ENCODE measurements at regions not wholly inside any gene's neighbourhood (a gene's known extent, or its start where the extent isn't known, plus 50 kb on each side); places are given as distances from the start of the nearest gene placed in this dataset.

DNA sequence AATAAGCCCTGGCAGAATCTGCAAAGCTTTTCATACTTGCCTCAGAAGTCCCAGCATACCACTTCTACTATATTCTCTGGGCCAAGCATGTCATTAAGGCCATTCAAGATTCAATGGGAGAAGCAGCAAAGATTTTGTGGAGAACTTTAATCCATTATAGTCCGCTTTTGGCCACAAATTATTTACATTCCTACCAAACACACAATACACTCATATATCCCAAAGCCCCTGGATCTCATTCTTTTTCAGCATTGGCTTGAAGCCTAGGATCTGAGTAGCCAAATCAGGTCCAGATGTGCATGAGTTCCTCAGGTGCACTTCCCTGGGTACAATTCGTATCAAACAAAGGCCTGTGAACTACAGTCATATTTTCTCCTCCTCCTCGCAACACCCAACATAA lies 203.4 kb downstream of the NDFIP2 start:
- POLR2A ChIA-PET: no interaction called here
- intact Hi-C loops (cut with micrococcal nuclease; ENCODE audit: unreplicated experiment) (no loop called here), in situ Hi-C loops (cut with MboI) (no loop called here)
- Histone ChIP-seq H4K20me1 (ENCODE audit: control insufficient read depth, insufficient read depth) (no peaks in the 10 kb centered on the region), H3K4me2 (ENCODE audit: control insufficient read depth, insufficient read depth) (no peak overlapping the region), H3K79me2 (ENCODE audit: control insufficient read depth, insufficient read depth, low read length) (no peaks in the 10 kb centered on the region), H3K9ac (ENCODE audit: control insufficient read depth, insufficient read depth, low read length) (no peak overlapping the region), H3K27ac (ENCODE audit: control insufficient read depth, insufficient read depth) (no peak overlapping the region), H2AFZ (ENCODE audit: control insufficient read depth, low read depth, low read length) (no peak overlapping the region), H3K27me3 (replicated peaks in 1 of 2; ENCODE audit: control insufficient read depth in 2 of 2, insufficient read depth in 2 of 2, low read length in 1 of 2) (no peaks in the 10 kb centered on the region), H3K4me3 (no peak overlapping the region), H3K9me3 (replicated peaks; ENCODE audit: control insufficient read depth, insufficient read depth, low read length) (no peaks in the 10 kb centered on the region), H3K36me3 (ENCODE audit: control insufficient read depth in 2 of 2, insufficient read depth in 2 of 2, low read length in 1 of 2) (no peaks in the 10 kb centered on the region), H3K4me1 (ENCODE audit: control insufficient read depth, insufficient read depth, low read length) (no peaks in the 10 kb centered on the region)
- DNase-seq (ENCODE audit: low read depth, low spot score) (no peak), ATAC-seq (no peak), FAIRE-seq (no peak)
- CTCF ChIA-PET: interaction anchor here (1.6 kb wide), 1 partner anchor 1333 kb away, joined by 4 read pairs; no protein-coding TSS in a partner anchor
- TF ChIP-seq NRF1 (conservative IDR thresholded peaks at IDR 0.05; ENCODE audit: low read depth, low read length) (no peak), KDM1A (IDR thresholded peaks at IDR 0.05; ENCODE audit: borderline replicate concordance) (no peak), NBN (IDR thresholded peaks at IDR 0.05) (no peak), GATAD2B (conservative IDR thresholded peaks at IDR 0.05; ENCODE audit: low read depth) (no peak), ZZZ3 (IDR thresholded peaks at IDR 0.05; ENCODE audit: control insufficient read depth, insufficient read length, low read depth) (no peak), SRF (IDR thresholded peaks at IDR 0.05; ENCODE audit: low read depth in 2 of 2, low read length in 2 of 2) (no peak), POLR2AphosphoS2 (IDR thresholded peaks at IDR 0.05; ENCODE audit: low read depth, low read length) (no peak), CREM (IDR thresholded peaks at IDR 0.05; ENCODE audit: low read depth) (no peak), BCL3 (IDR thresholded peaks at IDR 0.05; ENCODE audit: borderline replicate concordance, insufficient read depth, low read depth, low read length, poor library complexity, severe bottlenecking) (no peak), MTA3 (IDR thresholded peaks at IDR 0.05; ENCODE audit: borderline replicate concordance, low read length) (no peak)
- TF ChIP-seq, protein P1, sequence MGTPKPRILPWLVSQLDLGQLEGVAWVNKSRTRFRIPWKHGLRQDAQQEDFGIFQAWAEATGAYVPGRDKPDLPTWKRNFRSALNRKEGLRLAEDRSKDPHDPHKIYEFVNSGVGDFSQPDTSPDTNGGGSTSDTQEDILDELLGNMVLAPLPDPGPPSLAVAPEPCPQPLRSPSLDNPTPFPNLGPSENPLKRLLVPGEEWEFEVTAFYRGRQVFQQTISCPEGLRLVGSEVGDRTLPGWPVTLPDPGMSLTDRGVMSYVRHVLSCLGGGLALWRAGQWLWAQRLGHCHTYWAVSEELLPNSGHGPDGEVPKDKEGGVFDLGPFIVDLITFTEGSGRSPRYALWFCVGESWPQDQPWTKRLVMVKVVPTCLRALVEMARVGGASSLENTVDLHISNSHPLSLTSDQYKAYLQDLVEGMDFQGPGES (IDR thresholded peaks at IDR 0.05): no peak
- TF ChIP-seq, protein P2, sequence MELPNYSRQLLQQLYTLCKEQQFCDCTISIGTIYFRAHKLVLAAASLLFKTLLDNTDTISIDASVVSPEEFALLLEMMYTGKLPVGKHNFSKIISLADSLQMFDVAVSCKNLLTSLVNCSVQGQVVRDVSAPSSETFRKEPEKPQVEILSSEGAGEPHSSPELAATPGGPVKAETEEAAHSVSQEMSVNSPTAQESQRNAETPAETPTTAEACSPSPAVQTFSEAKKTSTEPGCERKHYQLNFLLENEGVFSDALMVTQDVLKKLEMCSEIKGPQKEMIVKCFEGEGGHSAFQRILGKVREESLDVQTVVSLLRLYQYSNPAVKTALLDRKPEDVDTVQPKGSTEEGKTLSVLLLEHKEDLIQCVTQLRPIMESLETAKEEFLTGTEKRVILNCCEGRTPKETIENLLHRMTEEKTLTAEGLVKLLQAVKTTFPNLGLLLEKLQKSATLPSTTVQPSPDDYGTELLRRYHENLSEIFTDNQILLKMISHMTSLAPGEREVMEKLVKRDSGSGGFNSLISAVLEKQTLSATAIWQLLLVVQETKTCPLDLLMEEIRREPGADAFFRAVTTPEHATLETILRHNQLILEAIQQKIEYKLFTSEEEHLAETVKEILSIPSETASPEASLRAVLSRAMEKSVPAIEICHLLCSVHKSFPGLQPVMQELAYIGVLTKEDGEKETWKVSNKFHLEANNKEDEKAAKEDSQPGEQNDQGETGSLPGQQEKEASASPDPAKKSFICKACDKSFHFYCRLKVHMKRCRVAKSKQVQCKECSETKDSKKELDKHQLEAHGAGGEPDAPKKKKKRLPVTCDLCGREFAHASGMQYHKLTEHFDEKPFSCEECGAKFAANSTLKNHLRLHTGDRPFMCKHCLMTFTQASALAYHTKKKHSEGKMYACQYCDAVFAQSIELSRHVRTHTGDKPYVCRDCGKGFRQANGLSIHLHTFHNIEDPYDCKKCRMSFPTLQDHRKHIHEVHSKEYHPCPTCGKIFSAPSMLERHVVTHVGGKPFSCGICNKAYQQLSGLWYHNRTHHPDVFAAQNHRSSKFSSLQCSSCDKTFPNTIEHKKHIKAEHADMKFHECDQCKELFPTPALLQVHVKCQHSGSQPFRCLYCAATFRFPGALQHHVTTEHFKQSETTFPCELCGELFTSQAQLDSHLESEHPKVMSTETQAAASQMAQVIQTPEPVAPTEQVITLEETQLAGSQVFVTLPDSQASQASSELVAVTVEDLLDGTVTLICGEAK (IDR thresholded peaks at IDR 0.05; ENCODE audit: borderline replicate concordance): no peak
- SMC1A ChIA-PET (ENCODE audit: uncharacterized antibody, unreplicated experiment): interaction anchor here (0.7 kb wide), 1 partner anchor 364 kb away, joined by 3 read pairs; no protein-coding TSS in a partner anchor
- RAD21 ChIA-PET (ENCODE audit: unreplicated experiment): no interaction called here
- 8% methylated on average over 3 of the region's 3 CpGs for WGBS (ENCODE audit: insufficient coverage, insufficient replicate concordance, low lambda C conversion rate, missing lambda C conversion rate)
- BruUV-seq (replicated peaks): no TSS peak

All from GM12878 (cell line).